Osteocyte (in vitro differentiated cells): ENCODE measurements at regions not wholly inside any gene's neighbourhood (a gene's known extent, or its start where the extent isn't known, plus 50 kb on each side); places are given as distances from the start of the nearest gene placed in this dataset.

ENCODE experiments used
- DNase-seq: peaks from one replicate; pipeline ENCODE4 v3.0.0; 2021; ENCODE audit warnings: mixed read lengths; ENCODE audit not compliant: unreplicated experiment; ENCODE audit errors: extremely low spot score
- H3K27ac Mint-ChIP-seq: one replicate; pipeline ENCODE4 v1.8.0; 2021; ENCODE audit warnings: mild to moderate bottlenecking, mixed read lengths; ENCODE audit not compliant: unreplicated experiment
- H3K27me3 Mint-ChIP-seq: one replicate; pipeline ENCODE4 v1.8.0; 2021; ENCODE audit warnings: mixed read lengths; ENCODE audit not compliant: unreplicated experiment
- H3K36me3 Mint-ChIP-seq: one replicate; pipeline ENCODE4 v1.8.0; 2021; ENCODE audit warnings: mixed read lengths; ENCODE audit not compliant: unreplicated experiment
- H3K4me1 Mint-ChIP-seq: one replicate; pipeline ENCODE4 v1.8.0; 2021; ENCODE audit warnings: mixed read lengths; ENCODE audit not compliant: unreplicated experiment
- H3K4me3 Mint-ChIP-seq: one replicate; pipeline ENCODE4 v1.8.0; 2021; ENCODE audit warnings: mild to moderate bottlenecking, moderate library complexity, mixed read lengths; ENCODE audit not compliant: unreplicated experiment
- H3K9me3 Mint-ChIP-seq: one replicate; pipeline ENCODE4 v1.8.0; 2021; ENCODE audit warnings: mixed read lengths; ENCODE audit not compliant: unreplicated experiment
- CTCF ChIP-seq: fragments of 200-600 bp; sonication (generic); IDR thresholded peaks from 2 replicates; pipeline ENCODE4 v1.5.0; 2021; ENCODE audit warnings: antibody characterized with exemption, mild to moderate bottlenecking, moderate library complexity

DNA sequence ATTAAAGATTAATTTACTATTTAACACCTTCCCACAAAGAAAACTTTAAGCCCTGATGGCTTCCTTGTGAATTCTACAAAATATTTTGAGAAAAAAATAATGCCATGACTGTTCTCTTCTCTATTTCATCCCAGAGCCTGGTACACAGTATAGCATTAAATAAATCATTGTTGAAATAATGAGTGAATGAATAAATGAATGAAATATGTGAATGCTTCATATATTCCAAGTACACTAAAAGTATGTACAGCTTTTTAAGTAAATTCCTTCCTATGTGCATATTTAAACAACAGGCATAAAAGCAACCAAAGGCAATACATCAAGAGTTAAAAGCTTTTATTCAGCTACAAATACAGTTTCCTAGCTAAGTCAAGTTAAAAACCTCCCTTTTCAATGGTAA, 144.9 kb upstream of the CCDC196 start:
- DNase-seq = no peak
- Mint-ChIP-seq H3K36me3 (no peaks in the 10 kb centered on the region), H3K4me1 (no peaks in the 10 kb centered on the region), H3K27me3 (peaks cover 2% of the 10 kb centered on the region), H3K9me3 (no peaks in the 10 kb centered on the region), H3K4me3 (no peak overlapping the region), H3K27ac (no peak overlapping the region)
- no peak for TF ChIP-seq CTCF

DNA sequence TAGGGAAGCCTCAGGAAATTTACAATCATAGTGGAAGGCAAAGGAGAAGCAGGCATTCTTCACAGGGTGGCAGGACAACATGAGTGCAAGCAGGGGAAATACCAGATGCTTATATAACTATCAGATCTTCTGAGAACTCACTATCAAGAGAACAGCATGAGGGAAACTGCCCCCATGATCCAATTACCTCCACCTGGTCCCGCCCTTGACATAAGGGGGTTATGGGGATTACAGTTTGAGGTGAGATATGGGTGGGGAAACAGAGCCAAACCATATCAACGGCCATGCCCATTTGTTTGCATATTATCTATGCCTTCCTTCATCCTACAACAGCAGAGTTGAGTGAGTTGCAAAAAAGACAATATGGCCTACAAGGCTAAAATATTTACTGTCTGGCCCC, 140.2 kb upstream of the CCDC196 start:
- Mint-ChIP-seq H3K36me3 (no peaks in the 10 kb centered on the region), H3K4me1 (no peaks in the 10 kb centered on the region), H3K27me3 (peaks cover 2% of the 10 kb centered on the region), H3K9me3 (peaks cover 15% of the 10 kb centered on the region), H3K4me3 (no peak overlapping the region), H3K27ac (no peak overlapping the region)
- DNase-seq = no peak
- no peak for TF ChIP-seq CTCF

DNA sequence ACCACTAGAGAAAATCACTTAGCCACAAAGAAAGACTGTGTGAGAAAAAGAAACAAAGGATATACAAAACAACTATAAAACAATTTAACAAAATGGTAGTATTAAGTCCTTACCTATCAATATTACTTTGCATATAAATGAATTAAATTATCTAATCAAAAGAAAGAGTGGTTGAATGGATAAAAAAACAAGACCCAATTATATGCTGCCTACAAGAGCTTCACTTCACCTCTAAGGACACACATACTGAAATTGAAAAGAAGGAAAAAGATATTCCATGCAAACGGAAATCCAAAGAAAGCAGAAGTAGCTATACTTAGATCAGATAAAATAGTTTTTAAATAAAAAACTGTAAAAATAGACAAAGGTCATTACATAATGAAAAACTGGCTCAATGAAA, 134.9 kb upstream of the CCDC196 start:
- Mint-ChIP-seq H3K36me3 (no peaks in the 10 kb centered on the region), H3K4me1 (no peaks in the 10 kb centered on the region), H3K27ac (no peak overlapping the region), H3K9me3 (peaks cover 15% of the 10 kb centered on the region), H3K4me3 (no peak overlapping the region), H3K27me3 (no peaks in the 10 kb centered on the region)
- no peak for DNase-seq
- no peak for TF ChIP-seq CTCF

DNA sequence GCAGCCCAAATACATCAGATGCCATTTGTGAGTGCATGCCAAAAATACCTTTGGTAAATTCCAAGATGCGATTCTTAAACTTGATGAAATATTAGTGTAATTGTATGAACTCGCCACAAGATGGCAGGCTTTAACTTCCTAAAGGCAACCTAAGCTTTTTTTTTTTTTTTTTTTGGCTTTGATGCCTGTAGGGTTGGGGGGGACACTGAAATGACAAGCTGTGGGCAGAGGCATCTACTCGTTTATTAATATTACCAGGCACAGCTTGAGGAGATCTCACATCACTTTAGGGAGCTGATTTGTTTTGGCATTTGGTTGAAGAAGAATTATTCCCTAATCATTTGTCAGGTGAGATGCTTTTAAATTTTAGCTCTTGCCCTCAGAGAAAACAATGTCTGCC, 126.7 kb upstream of the CCDC196 start:
- no peaks in the 10 kb centered on the region for H3K4me1 Mint-ChIP-seq
- H3K36me3 Mint-ChIP-seq = no peaks in the 10 kb centered on the region
- H3K27me3 Mint-ChIP-seq = peaks cover 9% of the 10 kb centered on the region
- no peak overlapping the region for H3K4me3 Mint-ChIP-seq
- DNase-seq = no peak
- H3K9me3 Mint-ChIP-seq = no peaks in the 10 kb centered on the region
- H3K27ac Mint-ChIP-seq = no peak overlapping the region
- peak; percentile 72 for TF ChIP-seq CTCF

GRCh38 chr14:66360366-66360926, 125.7 kb upstream of the CCDC196 start:
- H3K27ac Mint-ChIP-seq = no peak overlapping the region
- H3K9me3 Mint-ChIP-seq = no peaks in the 10 kb centered on the region

More at GRCh38 chr14:66360366-66360926, 125.7 kb upstream of the CCDC196 start:
- DNase-seq = no peak
- Mint-ChIP-seq H3K4me1 (no peaks in the 10 kb centered on the region), H3K4me3 (no peak overlapping the region), H3K27me3 (peaks cover 9% of the 10 kb centered on the region), H3K36me3 (no peaks in the 10 kb centered on the region)
- no peak for TF ChIP-seq CTCF
